GM12865 (cell line): ENCODE measurements at regions not wholly inside any gene's neighbourhood (a gene's known extent, or its start where the extent isn't known, plus 50 kb on each side); places are given as distances from the start of the nearest gene placed in this dataset.

Experiments
- DNase-seq: peaks from one replicate; pipeline ENCODE4 v3.0.0; 2010; ENCODE audit warnings: low read depth
- H3K4me3 ChIP-seq: 2 replicates; pipeline ENCODE4 v1.5.1; 2011; ENCODE audit warnings: mild to moderate bottlenecking, low read depth, low read length, control low read depth
- TF ChIP-seq, protein P1 (sequence below): IDR thresholded peaks from 2 replicates; pipeline ENCODE4 v1.5.1; 2011; ENCODE audit warnings: low read length, control low read depth, low read depth, inconsistent platforms; ENCODE audit not compliant: insufficient read depth; ENCODE audit errors: missing control alignments

DNA sequence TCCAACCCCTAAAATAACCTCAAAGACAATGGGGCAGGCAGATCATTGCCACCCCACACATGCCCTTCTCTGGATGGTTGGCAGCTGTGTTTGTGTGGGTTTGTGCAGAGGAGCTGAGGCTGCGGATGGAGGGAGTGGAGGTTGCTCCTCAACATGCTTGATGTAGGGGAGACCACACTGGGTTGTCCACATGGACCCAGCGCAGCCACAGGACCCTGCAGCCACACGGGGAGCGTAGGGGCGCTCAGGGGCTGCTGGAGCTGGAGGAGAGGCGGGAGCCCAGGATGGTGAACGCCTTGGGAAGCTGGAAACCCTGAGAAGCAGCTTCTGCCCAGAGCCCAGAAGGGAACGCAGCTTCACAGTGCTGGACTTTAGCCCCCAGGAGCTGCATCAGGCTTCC lies 56.3 kb upstream of the TMEM18 start:
- no peak overlapping the region for H3K4me3 ChIP-seq
- TF ChIP-seq, protein P1, sequence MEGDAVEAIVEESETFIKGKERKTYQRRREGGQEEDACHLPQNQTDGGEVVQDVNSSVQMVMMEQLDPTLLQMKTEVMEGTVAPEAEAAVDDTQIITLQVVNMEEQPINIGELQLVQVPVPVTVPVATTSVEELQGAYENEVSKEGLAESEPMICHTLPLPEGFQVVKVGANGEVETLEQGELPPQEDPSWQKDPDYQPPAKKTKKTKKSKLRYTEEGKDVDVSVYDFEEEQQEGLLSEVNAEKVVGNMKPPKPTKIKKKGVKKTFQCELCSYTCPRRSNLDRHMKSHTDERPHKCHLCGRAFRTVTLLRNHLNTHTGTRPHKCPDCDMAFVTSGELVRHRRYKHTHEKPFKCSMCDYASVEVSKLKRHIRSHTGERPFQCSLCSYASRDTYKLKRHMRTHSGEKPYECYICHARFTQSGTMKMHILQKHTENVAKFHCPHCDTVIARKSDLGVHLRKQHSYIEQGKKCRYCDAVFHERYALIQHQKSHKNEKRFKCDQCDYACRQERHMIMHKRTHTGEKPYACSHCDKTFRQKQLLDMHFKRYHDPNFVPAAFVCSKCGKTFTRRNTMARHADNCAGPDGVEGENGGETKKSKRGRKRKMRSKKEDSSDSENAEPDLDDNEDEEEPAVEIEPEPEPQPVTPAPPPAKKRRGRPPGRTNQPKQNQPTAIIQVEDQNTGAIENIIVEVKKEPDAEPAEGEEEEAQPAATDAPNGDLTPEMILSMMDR, result no peak
- no peak for DNase-seq

DNA sequence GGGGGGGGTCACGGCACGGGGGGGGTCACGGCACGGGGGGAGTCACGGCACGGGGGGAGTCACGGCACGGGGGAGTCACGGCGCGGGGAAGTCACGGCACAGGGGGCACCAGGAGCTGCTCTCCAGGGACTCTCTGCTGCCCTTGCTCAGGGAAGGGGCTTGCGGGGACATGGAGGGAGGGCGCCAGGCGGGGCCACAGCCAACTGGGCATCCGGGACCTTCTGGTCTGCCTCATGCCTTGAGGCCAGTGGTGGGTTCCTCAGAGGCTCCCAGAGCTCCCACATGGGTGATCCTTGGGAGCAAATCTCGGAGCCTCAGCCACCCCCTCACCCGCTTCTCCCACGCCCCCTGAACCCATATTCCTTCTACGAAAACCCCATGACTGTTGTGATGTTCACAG lies 55.8 kb upstream of the TMEM18 start:
- TF ChIP-seq, protein P1, result no peak
- no peak for DNase-seq
- H3K4me3 ChIP-seq, result no peak overlapping the region

DNA sequence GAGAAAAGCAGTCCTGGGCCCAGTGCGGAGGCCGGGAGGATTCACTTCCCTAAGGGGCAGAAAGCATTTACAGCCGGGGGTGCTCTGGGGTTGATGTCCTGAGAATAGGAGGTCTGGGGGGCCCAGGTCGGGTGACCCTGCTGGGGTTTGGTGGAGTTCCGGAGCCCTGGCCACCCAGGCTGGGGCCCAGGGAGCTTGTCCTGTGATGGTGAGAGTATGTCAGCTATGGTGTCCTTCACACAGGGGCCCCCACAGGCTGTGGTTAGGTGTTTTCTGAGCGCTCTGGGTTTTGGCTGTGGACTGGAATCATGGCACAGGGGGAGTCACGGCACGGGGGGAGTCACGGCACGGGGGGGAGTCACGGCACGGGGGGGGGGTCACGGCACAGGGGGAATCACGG lies 54.5 kb upstream of the TMEM18 start:
- H3K4me3 ChIP-seq, result no peak overlapping the region
- no peak for DNase-seq
- TF ChIP-seq, protein P1, result no peak

DNA sequence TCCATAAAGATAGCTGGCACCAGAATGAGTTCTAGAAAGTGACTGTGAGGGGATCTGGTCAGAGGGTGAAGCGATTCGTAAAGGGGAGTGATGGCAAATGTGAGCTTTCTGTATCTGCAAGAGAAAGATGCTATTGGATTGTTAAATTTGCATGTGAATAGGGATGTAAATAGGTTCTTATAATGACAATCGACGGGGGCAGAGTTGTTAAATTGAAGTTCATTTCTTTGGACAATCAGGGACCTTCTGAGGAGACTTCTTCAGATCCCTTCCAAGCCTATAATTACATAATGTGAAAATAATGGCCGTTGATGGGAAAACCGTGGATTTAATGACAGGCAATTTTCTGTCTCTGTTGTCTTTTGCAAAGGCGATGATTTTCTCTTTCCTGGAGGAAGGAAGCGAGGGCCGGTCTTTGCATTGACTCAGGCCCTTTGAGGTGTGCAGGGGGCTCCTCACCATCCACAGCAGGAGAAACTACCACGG lies 52.2 kb upstream of the TMEM18 start:
- no peak for DNase-seq
- H3K4me3 ChIP-seq, result no peak overlapping the region
- TF ChIP-seq, protein P1, result no peak

DNA sequence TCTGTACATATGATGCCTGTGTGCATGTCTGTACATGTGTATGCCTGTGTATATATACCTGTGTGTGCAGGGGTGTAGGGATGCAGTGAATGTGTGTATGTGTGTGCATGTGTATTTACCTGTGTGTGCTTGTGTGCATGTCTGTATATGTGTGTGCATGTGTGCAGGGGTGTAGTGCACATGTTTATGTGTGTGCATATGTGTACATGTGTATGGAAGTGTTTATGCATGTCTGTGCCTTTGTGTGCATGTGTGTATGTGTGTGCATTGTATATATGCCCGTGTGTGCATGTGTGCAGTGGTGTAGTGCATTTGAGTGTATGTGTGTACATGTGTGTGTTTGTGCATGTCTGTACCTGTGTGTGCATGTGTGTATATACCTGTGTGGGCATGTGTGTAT lies 51.0 kb upstream of the TMEM18 start:
- TF ChIP-seq, protein P1, result no peak
- no peak overlapping the region for H3K4me3 ChIP-seq
- DNase-seq, result no peak

DNA sequence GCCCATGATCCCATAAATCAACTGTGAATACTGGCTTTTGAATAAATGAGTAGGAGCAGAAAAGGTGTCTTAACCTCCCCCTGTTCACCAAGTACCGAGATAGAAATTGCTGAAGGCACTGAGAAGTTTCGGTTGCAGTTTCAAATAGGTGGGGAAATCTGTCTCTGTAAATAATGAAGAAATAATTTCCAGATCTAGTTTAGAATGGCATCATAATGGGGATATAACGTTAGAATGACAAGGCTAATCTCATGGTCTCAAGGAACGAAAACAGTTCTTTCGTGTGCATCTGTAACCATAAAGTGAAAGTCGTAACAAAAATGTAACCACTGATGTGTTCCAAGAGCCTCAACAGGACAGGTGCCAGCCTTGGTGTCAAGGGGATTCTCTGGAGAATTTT lies 49.9 kb upstream of the TMEM18 start:
- no peak overlapping the region for H3K4me3 ChIP-seq
- TF ChIP-seq, protein P1, result no peak
- peak; percentile 61 for DNase-seq
